ENCODE measurements at regions not wholly inside any gene's neighbourhood (a gene's known extent, or its start where the extent isn't known, plus 50 kb on each side); places are given as distances from the start of the nearest gene placed in this dataset.

- POLR2A ChIA-PET = no interaction called here
- Mint-ChIP-seq H3K4me3 (no peak overlapping the region), H3K27me3 (no peaks in the 10 kb centered on the region), H3K4me1 (no peaks in the 10 kb centered on the region), H3K27ac (no peak overlapping the region), H3K9me3 (ENCODE audit: insufficient read depth) (no peaks in the 10 kb centered on the region)
- no peak overlapping the region for H3K4me3 ChIP-seq (ENCODE audit: control extremely low read depth in 1 of 5, extremely low read depth in 1 of 5, insufficient read depth in 1 of 5, low read depth in 2 of 5, low read length in 4 of 5)
- H4K20me1 ChIP-seq (ENCODE audit: control insufficient read depth, insufficient read depth, low read length, poor library complexity, severe bottlenecking) = no peaks in the 10 kb centered on the region
- H3K9ac ChIP-seq (ENCODE audit: low read length) = no peak overlapping the region
- no peaks in the 10 kb centered on the region for H3K4me1 ChIP-seq (ENCODE audit: control insufficient read depth in 2 of 2, insufficient read depth in 2 of 2, low read length in 2 of 2)
- ATAC-seq (ENCODE audit: low read depth) = no peak
- TF ChIP-seq CTCF (IDR thresholded peaks at IDR 0.05) (no peak), EZH2 (IDR thresholded peaks at IDR 0.05; ENCODE audit: borderline replicate concordance, insufficient read depth, low read depth, low read length, poor library complexity, severe bottlenecking) (no peak)
- H2AFZ ChIP-seq (ENCODE audit: insufficient read depth, low read depth, low read length, poor library complexity, severe bottlenecking) = no peak overlapping the region
- no peaks in the 10 kb centered on the region for H3K27me3 ChIP-seq (replicated peaks in 1 of 4; ENCODE audit: control extremely low read depth in 1 of 4, control insufficient read depth in 3 of 4, insufficient read depth in 4 of 4, low read length in 3 of 4)
- intact Hi-C loops (cut with micrococcal nuclease) = no loop called here
- H3K36me3 ChIP-seq (replicated peaks in 1 of 2; ENCODE audit: control extremely low read depth in 1 of 2, control insufficient read depth in 1 of 2, extremely low read depth in 1 of 2, insufficient read depth in 2 of 2, low read length in 1 of 2) = no peaks in the 10 kb centered on the region
- CTCF ChIA-PET = no interaction called here
- peaks cover 0 to 7% (median 0%) of the 10 kb centered on the region in 3 donors for H3K9me3 ChIP-seq (ENCODE audit: control extremely low read depth in 1 of 3, control insufficient read depth in 2 of 3, insufficient read depth in 1 of 3, low read length in 2 of 3)
- no peak overlapping the region for H3K27ac ChIP-seq (ENCODE audit: low read length in 2 of 2)
- no peaks in the 10 kb centered on the region for H3K79me2 ChIP-seq (ENCODE audit: control insufficient read depth, insufficient read depth, low read length)
- DNase-seq = no peak
- no peak overlapping the region for H3K4me2 ChIP-seq (replicated peaks; ENCODE audit: low read depth, low read length, poor library complexity, severe bottlenecking)
- 83% methylated on average over 1 of the region's 1 CpG for WGBS (ENCODE audit: insufficient coverage)
Measured at GRCh38 chr16:49101997-49102396, 179.6 kb downstream of the CBLN1 start.

GRCh38 chr16:49100366-49100765 is 181.3 kb downstream of the CBLN1 start:
- Mint-ChIP-seq H3K27me3 (no peaks in the 10 kb centered on the region), H3K4me3 (no peak overlapping the region), H3K27ac (no peak overlapping the region), H3K9me3 (ENCODE audit: insufficient read depth) (no peaks in the 10 kb centered on the region), H3K4me1 (no peaks in the 10 kb centered on the region)
- Histone ChIP-seq H2AFZ (ENCODE audit: insufficient read depth, low read depth, low read length, poor library complexity, severe bottlenecking) (no peak overlapping the region), H3K79me2 (ENCODE audit: control insufficient read depth, insufficient read depth, low read length) (no peaks in the 10 kb centered on the region), H3K36me3 (replicated peaks in 1 of 2; ENCODE audit: control extremely low read depth in 1 of 2, control insufficient read depth in 1 of 2, extremely low read depth in 1 of 2, insufficient read depth in 2 of 2, low read length in 1 of 2) (no peaks in the 10 kb centered on the region), H3K9me3 (ENCODE audit: control extremely low read depth in 1 of 3, control insufficient read depth in 2 of 3, insufficient read depth in 1 of 3, low read length in 2 of 3) (peaks cover 0 to 2% (median 0%) of the 10 kb centered on the region in 3 donors), H3K27me3 (replicated peaks in 1 of 4; ENCODE audit: control extremely low read depth in 1 of 4, control insufficient read depth in 3 of 4, insufficient read depth in 4 of 4, low read length in 3 of 4) (no peaks in the 10 kb centered on the region), H3K4me3 (ENCODE audit: control extremely low read depth in 1 of 5, extremely low read depth in 1 of 5, insufficient read depth in 1 of 5, low read depth in 2 of 5, low read length in 4 of 5) (no peak overlapping the region), H3K4me1 (ENCODE audit: control insufficient read depth in 2 of 2, insufficient read depth in 2 of 2, low read length in 2 of 2) (no peaks in the 10 kb centered on the region), H3K9ac (ENCODE audit: low read length) (no peak overlapping the region), H4K20me1 (ENCODE audit: control insufficient read depth, insufficient read depth, low read length, poor library complexity, severe bottlenecking) (no peaks in the 10 kb centered on the region), H3K4me2 (replicated peaks; ENCODE audit: low read depth, low read length, poor library complexity, severe bottlenecking) (no peak overlapping the region), H3K27ac (ENCODE audit: low read length in 2 of 2) (no peak overlapping the region)
- intact Hi-C loops (cut with micrococcal nuclease) = no loop called here
- ChIA-PET POLR2A (no interaction called here), CTCF (no interaction called here)
- TF ChIP-seq EZH2 (IDR thresholded peaks at IDR 0.05; ENCODE audit: borderline replicate concordance, insufficient read depth, low read depth, low read length, poor library complexity, severe bottlenecking) = no peak
- TF ChIP-seq CTCF (IDR thresholded peaks at IDR 0.05) = no peak
- no peak for ATAC-seq (ENCODE audit: low read depth)
- no peak for DNase-seq

Measured in B cell (primary cell).